Ascending aorta (tissue), 2 donors: ENCODE measurements at regions not wholly inside any gene's neighbourhood (a gene's known extent, or its start where the extent isn't known, plus 50 kb on each side); places are given as distances from the start of the nearest gene placed in this dataset.
A peak's percentile ranks its signal among the peaks of the same experiment; 100 is the strongest.

Source experiments
- DNase-seq, 2 donors: peaks; one replicate each; pipeline ENCODE4 v3.0.0-alpha.2; 2019; ENCODE audit warnings: low spot score in 2 of 2
- H3K27ac ChIP-seq, 2 donors: fragments of 200-600 bp; sonication (generic); one replicate each; pipeline ENCODE4 v1.5.1; 2016 to 2017; ENCODE audit warnings: mild to moderate bottlenecking in 1 of 2
- H3K27me3 ChIP-seq: fragments of 200-600 bp; sonication (generic); one replicate; pipeline ENCODE4 v1.5.1; 2017
- H3K36me3 ChIP-seq, 2 donors: fragments of 200-600 bp; sonication (generic); one replicate each; pipeline ENCODE4 v1.5.1; 2016
- H3K4me1 ChIP-seq, 2 donors: fragments of 200-600 bp; sonication (generic); one replicate each; pipeline ENCODE4 v1.5.1; 2016 to 2017; ENCODE audit warnings: mild to moderate bottlenecking in 1 of 2
- H3K4me3 ChIP-seq, 2 donors: fragments of 200-600 bp; sonication (generic); one replicate each; pipeline ENCODE4 v1.5.1; 2016 to 2017; ENCODE audit warnings: mild to moderate bottlenecking in 1 of 2
- H3K9me3 ChIP-seq, 2 donors: fragments of 200-600 bp; sonication (generic); one replicate each; pipeline ENCODE4 v1.5.1; 2016
- CTCF ChIP-seq, 3 experiments: fragments of 200-600 bp in 2 of 3; fragments of 450-650 bp in 1 of 3; sonication (generic) in 2 of 3; IDR thresholded peaks; one replicate each; pipeline ENCODE4 v1.5.1; 2016 to 2019; ENCODE audit warnings: antibody characterized with exemption in 3 of 3, mild to moderate bottlenecking in 1 of 3, moderate library complexity in 1 of 3
- intact Hi-C: fragments of 100-400 bp; cut with DNase I; formaldehyde crosslinking; loops from one replicate; pipeline ENCODE4 v1.15.1; 2023

- no peaks in the 10 kb centered on the region for H3K9me3 ChIP-seq
- H3K4me1 ChIP-seq = peaks cover 18 to 55% of the 10 kb centered on the region in 2 donors
- peaks cover 0 to 34% of the 10 kb centered on the region in 2 donors for H3K36me3 ChIP-seq
- DNase-seq = no peak
- H3K27me3 ChIP-seq = no peaks in the 10 kb centered on the region
- intact Hi-C loops = no loop called here
- peak overlapping the region; percentile 39 to 51 for H3K27ac ChIP-seq
- no peak overlapping the region for H3K4me3 ChIP-seq
- TF ChIP-seq CTCF (IDR thresholded peaks at IDR 0.05) = no peak
These were observed 253.8 kb downstream of the TNS1 start for GRCh38 chr2:217749008-217749407.

- peaks cover 11 to 53% of the 10 kb centered on the region in 2 donors for H3K4me1 ChIP-seq
These were observed 256.0 kb downstream of the TNS1 start for GRCh38 chr2:217746808-217747207.

GRCh38 chr2:217743966-217744761 lies 258.6 kb downstream of the TNS1 start:
- Histone ChIP-seq H3K36me3 (peaks cover 9 to 19% of the 10 kb centered on the region in 2 donors), H3K27me3 (no peaks in the 10 kb centered on the region), H3K4me3 (no peak overlapping the region), H3K4me1 (peaks cover 18 to 53% of the 10 kb centered on the region in 2 donors), H3K9me3 (no peaks in the 10 kb centered on the region), H3K27ac (peak overlapping the region; percentile 74 to 79)
- no peak for TF ChIP-seq CTCF (IDR thresholded peaks at IDR 0.05)
- no peak for DNase-seq
- intact Hi-C loops = no loop called here

More at GRCh38 chr2:217746808-217747207, 256.0 kb downstream of the TNS1 start:
- H3K27me3 ChIP-seq = no peaks in the 10 kb centered on the region
- TF ChIP-seq CTCF (IDR thresholded peaks at IDR 0.05) = no peak
- peaks cover 0 to 22% of the 10 kb centered on the region in 2 donors for H3K36me3 ChIP-seq
- intact Hi-C loops = no loop called here
- no peaks in the 10 kb centered on the region for H3K9me3 ChIP-seq
- peak overlapping the region; percentile 39 to 51 for H3K27ac ChIP-seq
- no peak overlapping the region for H3K4me3 ChIP-seq
- no peak for DNase-seq

GRCh38 chr2:217743407-217743806 lies 259.4 kb downstream of the TNS1 start:
- no peak for TF ChIP-seq CTCF (IDR thresholded peaks at IDR 0.05)
- no peak for DNase-seq
- Histone ChIP-seq H3K36me3 (peaks cover 16 to 26% of the 10 kb centered on the region in 2 donors), H3K4me3 (no peak overlapping the region), H3K9me3 (no peaks in the 10 kb centered on the region), H3K4me1 (peaks cover 18 to 51% of the 10 kb centered on the region in 2 donors), H3K27ac (peak overlapping the region; percentile 74 to 79), H3K27me3 (no peaks in the 10 kb centered on the region)
- intact Hi-C loops = no loop called here

GRCh38 chr2:217742841-217743240 lies 260.0 kb downstream of the TNS1 start:
- no peaks in the 10 kb centered on the region for H3K9me3 ChIP-seq
- H3K4me1 ChIP-seq = peaks cover 18 to 47% of the 10 kb centered on the region in 2 donors
- no peak for TF ChIP-seq CTCF (IDR thresholded peaks at IDR 0.05)
- H3K4me3 ChIP-seq = no peak overlapping the region
- H3K36me3 ChIP-seq = peaks cover 22 to 32% of the 10 kb centered on the region in 2 donors
- no peaks in the 10 kb centered on the region for H3K27me3 ChIP-seq
- DNase-seq = no peak
- intact Hi-C loops = no loop called here
- peak overlapping the region; percentile 74 to 79 for H3K27ac ChIP-seq
